SIG-M5 (cell line): ENCODE measurements at regions not wholly inside any gene's neighbourhood (a gene's known extent, or its start where the extent isn't known, plus 50 kb on each side); places are given as distances from the start of the nearest gene placed in this dataset.
A peak's percentile ranks its signal among the peaks of the same experiment; 100 is the strongest.
"Not testable (repeated sequence)": the region's sequence is repeated elsewhere in the genome, so short reads cannot be mapped to it uniquely, and the experiment has no call there.

Source experiments
- DNase-seq: peaks from one replicate; lab custom pipeline; 2025; lab: John Stamatoyannopoulos, UW

DNA sequence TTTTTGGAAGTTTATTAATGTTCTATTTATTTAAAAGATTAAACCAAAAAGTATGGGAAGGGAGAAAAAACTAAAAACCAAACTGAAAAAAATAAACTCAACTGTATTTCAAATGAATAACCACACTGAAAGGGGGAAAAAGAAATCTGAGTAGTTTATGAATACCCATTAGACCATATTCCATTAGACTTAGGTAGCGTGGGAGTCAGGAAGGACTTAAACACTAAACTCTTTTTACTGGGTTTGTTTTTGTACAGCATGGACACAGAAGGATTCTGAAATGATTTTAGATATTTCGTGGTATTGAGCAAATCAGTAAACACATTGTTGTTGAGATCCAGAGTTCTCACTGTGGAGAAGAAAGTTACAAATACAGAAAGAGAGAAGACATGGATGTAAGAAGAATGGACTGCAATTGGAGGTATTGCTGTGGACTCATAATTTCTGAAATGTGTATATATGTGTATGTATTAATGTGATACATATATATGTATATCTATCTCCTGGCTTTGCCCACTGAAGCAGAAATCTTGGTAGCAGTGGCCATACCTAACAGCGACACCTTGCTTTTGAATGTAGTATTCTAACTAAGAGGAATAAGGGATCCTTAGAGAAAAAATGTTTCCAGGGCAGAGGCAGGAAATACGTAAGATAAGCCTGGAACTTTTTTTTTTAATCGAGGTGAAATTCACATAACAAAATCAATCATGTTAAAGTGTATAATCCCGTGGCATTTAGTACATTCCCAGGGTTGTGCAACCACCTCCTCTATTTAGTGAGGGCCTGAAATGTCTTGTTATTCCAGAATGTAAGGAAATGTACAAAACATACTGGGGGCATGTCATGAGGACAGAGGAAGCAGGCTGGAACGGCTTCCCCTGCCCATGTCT is 228.8 kb downstream of the SMARCA2 start:
- no peak for DNase-seq

DNA sequence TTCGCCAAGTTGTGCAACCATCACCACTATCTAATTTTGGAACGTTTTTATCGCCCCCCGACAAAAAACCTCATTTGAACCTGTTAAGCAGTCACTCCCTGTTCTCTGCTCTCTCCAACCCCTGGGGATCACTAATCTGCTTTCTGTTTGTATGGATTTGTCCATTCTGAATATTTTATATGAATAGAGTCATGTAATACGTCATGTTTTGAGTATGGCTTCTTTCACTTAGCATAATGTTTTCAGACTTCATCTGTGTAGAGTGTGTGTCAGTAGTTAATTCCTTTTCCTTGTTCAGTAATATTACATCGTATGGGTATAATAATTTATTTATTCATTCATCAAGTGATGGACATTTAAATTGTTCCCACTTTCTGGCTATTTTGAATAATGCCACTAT is 232.2 kb downstream of the SMARCA2 start:
- DNase-seq = no peak

DNA sequence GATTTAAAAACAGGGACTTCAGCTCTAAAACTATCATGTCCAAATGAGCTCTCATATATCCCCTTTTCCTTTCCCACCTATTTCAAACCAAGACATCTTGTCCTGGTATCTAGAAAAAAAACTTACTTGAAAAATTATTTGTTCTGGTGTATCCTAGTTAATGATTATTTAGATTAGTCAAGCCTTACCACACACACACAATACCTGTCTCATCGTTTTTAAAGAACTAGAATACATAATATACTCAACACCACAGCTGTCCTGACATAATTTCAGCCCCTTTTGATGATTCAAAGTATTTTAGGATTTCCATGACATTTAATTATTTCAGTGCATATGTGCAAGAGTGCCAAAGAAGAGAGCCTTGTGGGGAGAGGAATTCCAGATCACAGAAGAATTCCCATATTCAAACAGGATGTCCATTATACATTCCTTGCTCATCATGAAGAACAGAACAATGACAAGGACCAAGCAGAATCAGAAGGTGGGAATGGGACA is 233.7 kb downstream of the SMARCA2 start:
- DNase-seq = no peak

DNA sequence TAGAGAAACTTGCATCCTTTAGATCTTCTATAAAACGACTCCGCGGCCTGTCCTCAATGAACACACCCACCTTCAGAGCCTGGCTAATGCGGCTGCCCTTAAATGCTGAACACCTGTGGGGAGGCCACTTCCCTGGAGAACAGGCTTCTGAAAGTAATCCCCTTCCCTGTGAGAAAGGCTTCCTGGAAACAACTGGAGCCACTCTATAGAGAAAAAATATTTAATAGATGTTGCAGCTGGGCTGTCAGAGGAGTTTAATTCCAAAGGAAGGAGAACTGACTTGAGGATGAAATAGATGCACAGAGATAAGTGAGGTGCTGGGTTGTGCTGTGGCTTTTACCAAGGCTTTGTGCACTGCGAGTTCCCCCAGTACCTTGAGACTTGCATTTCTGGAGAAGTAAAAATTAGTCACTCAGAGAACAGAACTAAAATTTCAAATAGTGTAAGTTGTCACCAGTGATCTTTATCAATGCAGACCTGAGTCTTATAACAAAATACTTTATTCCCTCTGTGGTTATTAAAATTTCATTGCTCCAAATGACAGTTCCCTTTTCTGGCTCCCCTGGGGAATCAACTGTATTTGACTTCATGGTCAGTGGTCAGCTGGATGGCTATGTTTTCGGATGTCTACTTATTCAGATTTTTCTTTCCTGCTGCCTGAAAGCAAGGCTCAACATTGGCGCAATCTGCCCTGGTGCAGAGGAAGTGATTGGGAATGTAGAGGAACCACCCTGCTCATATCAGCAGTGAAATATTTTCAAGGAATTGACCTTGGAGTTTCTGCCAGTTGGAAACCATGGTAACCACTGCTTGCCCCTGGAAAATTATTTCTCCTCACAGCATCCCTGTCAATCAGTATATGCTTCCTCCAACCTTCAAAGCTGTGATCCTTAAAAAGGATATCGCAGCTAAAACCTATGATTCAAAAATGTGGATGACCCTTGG is 238.8 kb downstream of the SMARCA2 start:
- no peak for DNase-seq

DNA sequence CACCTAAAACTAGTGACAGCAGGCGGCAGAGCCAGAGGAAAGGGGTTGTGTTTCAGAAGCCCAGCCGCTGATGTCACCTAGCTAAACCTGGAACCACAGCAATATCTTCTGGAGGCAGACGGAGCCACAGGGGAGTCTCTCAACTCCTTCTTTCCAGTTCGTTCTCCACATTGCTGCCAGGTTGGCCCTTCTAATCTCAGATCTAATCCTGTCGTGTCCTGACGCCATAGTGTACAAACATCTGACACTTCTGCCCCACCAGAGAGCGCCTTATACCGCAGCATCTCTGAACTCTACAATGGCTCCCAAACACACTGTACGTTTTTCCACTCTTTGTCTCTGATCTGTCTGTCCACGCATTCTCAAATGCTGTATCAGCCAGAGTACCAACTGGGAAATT is 240.0 kb downstream of the SMARCA2 start:
- no peak for DNase-seq

DNA sequence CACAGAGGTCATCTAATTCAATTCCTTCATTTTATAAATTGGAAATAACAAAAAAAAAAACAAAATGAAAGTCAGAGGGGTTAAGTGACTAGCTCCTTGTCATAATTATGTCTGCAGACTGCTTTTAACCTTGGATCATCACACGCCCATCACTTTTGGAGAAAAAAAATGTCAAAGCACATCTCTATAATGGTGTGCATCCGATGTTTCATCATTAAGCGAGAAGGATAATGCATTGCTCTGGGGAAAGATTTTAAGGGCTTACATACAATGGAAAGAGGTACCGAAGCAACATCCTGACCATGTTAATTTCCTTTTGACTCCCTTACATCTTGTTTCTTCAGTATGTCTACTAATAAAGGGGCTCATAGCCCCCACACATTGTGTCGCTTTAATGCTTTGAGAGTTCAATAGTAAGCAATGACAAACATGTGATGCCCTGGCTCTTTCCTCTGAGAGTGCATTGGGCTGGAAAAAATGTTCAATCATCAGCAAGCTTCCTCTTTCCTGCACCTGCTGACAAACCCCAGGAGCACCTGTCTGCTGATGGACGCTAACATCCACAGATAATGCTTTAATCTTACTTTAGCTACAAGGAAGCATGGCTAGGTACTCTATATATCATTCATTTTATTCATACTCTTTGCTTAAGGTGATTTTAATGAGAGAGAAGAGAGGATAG is 242.2 kb downstream of the SMARCA2 start:
- DNase-seq = no peak

DNA sequence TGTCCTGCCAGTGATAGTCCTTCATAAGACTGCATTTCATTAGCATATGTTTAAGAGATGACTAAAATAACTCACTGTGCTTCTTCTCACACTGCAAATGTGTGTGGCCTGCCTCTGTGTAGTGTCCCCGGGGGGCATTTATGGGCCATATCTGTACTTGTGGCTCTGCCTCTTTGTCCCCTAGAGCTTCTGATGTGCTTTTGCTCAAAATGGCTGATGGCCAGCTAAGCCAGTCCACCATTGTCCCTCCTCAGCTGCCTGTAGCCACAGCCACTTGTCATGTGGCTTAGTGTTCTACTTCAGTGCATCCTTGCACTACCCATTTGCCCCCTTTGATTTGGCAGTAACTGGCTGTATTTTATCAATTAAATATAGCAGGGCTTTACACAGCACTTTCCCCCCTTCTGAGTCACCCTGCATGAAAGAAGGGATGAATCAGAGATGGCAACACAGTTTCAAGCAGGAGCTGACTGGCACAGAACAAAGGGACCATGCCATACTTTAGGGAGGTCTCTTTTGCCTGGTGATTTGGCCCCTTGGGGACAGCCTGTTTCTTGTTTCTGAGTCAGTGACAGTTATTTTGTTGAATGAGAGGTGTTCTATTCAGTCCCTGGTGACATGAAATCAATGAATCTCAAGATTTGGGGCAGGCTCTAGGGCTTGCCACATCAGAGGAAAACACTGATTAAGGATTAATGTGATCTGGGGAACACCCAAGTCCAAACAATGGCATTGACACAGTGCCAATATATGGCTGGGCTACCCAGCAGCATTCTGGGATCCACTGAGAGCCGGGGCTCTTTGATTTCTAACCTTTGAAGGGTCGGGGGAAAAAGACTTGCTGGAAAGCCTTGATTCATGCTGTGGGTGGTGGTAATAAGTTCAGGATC is 245.5 kb downstream of the SMARCA2 start:
- no peak for DNase-seq

DNA sequence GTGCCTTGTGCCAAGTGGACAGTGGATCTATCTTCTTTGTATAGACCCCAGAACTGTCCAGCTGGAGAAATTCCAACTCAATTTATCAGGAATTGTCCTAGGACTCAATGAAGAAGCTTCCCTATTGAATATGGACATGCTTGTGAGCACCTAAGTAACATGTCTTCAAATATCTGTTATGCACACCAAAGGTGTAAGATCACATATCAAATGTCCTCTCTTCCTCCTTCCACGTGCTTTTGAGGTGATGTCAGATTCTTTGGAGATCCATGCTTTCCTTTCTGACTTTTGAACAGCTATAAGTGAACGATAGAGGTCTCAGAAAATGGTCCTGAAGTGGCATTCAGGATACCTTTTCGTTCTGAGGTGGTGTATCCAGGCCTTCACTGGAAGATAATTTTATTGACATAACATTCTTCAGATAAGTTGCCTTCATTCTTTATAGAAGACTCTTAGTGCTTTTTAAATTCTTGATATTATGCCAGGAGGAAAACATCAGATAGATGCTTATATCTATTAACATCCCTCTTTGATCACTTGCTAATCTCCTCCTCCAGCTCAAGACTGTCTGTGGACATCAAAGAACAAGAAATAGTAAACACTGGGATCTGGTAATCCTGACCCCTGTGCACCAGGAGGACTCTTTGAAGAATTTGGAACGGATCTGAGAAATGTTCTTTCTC is 246.4 kb downstream of the SMARCA2 start:
- DNase-seq = no peak

DNA sequence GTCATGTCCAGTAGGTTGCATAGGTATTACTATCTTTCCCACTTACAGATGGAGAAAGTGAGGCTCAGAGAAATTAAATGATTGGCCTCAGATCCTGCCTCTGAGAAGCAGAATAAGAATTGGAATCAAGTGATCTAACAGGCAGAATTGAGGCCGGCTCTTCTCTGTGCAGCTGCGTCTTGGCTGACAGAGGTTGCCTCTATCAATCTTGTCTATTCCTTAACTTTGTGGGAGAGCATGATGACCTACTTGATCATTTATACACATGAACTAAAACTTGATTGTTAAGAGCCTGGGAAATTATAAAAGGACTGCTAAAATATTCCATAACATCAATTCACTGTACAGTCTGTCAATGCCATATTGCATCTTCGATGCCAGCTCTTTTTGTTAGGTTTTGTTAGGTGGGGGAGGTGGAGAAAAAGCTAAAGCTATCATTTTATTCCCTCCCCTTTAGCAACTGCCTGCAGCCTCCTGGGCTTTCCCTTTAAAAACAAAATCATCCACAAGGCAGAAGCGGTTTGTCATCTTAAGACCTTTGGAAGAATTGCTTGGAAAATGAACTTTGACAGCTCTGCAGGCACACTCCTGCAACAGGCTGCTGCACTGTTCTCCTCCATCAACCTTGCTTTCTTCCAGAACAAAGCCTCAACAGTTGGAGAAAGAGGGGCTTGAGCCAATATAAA is 247.4 kb downstream of the SMARCA2 start:
- DNase-seq = no peak

DNA sequence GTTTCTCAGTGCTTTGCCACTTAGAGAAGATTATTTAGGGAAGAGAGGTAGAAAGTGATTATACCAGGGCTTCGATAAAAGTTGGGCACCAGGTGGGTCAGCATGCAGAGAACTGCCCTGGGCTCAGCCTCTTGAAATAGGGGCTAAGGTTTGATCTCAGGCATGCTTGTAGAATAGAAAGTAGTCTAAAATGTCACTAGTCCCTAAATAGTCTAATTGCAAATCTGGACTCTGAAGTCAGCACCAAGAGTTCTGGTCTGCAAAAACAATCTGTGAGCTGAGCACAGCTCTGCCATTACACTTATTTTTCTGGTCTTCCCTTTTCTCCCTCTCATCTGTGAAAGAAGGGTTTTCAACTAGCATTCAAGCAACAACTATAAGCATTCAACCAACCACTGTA is 248.0 kb downstream of the SMARCA2 start:
- DNase-seq = no peak

DNA sequence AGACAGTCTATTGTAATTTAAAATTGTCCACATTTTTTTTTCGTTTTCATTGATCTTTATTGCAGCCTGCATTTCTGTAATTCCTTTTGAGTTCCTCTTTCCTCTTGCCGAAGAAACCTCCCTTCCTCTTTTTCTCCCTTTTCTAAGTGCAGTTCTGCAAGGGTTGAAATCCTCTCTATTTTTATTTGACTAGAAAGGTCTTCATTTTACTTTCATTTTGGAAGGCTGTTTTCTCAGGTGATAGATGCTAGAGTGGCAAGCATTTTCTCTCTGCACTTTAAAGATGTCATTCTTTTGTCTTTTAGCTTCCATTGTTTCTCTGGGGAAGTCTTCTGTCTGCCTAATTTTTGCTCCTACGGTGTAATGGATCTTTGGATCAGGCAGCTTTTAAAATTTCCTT is 248.5 kb downstream of the SMARCA2 start:
- peak; percentile 48 for DNase-seq

DNA sequence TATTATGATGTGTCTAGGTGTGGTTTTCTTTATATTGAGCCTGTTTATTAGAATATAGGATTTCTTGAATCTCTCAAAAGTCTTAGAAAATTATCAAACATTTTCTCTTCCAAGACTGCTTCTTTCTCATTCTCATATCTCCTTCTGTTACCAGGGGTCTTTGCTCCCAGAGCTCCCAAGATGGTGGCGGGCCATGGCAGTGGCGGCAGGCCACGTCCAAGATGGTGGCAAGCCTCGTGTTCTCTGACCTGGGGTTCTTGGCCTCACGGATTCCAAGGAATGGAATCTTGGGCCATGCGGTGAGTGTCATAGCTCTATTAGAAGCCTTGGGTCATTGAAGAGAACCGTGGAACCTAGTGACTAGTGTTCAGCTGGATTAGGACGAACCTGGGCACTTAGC is 248.9 kb downstream of the SMARCA2 start:
- no peak for DNase-seq

DNA sequence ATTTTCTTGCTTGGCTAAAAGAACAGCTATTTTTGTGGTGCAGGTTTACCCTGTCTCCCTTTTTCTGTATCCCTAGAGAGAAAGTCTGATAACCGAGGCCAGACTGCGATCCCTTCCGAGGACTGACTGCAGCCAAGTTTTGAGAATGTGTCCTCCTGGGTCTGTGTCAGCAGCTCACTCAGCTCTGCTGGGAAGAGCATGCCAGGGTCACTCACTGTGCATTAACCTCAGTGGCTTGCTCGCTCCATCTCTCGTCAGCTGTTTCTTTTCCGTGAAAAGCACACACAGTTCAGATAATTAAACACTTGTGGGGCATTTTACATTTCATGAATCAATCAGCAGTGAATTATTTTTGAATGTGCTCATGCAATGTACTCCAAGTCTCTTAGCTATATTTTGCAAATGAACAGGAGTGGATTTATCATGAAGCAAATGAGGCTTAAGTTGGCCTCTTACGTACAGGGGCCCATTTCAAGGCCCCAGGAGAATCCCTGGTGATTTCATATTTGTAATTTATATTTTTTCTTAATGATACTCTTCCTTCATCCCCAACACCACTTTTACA is 252.1 kb downstream of the SMARCA2 start:
- no peak for DNase-seq

DNA sequence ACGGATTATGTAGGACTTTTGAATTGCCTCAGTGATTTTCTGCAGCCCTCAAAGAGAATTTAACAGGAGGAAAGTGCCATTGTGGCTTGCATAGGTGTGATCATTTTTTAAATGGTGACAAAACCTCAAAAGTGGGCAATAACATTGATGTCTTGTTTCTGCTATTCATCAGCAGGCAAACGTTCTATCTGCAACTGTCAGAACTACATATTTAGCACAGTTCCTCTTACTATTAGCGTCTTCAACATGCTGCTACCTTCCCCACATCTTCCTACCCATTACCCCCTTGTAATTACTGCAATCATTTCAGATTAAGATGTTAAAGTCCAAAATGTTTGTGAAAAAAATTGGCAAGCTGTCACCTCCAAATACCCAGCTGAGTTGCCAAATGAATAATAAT is 254.6 kb downstream of the SMARCA2 start:
- no peak for DNase-seq

DNA sequence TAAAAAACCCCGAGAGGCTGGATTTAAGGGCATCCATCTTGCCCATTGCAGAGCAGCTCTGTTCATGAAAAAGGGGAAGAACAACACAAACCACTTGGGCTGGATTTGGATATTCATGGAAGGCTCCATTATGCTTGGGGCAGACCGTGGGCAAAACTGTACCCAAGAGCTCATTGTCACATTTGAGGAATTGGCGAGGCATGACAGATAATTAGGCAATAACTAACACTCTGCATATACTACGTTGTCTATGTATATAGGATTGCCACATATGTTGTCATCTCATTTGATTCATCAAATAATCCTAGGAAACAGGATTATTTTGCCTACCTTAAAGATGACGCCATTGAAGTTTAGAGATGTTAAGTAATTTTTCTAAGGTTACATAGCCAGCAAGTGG is 255.4 kb downstream of the SMARCA2 start:
- DNase-seq = no peak

DNA sequence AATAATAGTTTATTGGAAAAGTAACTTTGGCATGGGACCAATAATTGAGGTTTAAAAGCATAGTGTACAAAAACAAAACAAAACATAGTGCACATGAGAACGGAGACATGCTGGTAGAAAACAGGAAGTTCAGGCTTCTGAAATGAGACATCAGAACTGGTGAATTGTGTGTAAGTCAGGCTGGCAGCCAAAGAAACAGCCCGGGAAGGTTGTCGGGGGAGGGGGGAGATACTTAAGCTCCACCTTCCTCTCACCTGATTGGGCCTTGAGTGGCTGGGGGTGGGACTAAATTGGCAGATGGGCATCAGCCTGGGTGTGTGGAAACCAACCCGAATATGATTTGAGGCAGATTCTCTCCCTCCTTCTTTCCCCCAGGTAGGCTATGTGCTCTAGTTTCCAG is 256.3 kb downstream of the SMARCA2 start:
- no peak for DNase-seq

DNA sequence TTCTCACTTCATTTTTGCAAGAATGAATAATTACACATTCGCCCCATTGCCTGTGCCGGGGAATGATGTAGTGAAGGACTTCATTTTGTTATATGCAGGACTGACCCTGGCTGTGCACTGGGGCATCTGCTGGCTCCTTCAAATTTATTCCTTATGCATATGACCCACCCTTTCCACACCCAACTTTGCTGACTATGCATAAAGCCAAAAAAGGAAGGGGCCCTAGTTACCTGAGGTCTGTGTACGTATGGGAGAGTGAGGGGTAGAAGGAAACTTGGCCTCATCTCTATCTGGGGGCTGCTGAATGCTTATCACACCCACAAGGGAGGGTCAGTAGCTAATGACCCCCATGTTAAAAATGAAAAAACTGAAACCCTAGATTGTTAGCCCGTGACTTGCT is 259.6 kb downstream of the SMARCA2 start:
- DNase-seq = no peak

DNA sequence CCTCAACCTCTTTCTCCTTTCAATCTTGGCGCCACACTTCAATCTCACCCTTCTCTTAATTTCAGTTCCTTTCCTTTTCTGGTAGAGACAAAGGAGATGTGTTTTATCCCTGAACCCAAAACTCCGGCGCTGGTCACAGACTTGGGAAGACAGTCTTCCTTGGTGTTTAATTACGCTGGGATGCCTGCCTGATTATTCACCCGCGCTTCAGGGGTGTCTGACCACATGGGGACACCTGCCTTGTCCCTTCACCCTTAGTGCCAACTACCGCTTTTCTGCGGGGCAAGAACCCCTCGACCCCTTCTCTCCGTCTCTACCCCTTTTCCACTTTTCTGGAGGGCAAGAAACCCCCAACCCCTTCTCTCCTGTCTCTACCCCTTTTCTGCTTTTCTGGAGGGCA is 261.1 kb downstream of the SMARCA2 start:
- no peak for DNase-seq

DNA sequence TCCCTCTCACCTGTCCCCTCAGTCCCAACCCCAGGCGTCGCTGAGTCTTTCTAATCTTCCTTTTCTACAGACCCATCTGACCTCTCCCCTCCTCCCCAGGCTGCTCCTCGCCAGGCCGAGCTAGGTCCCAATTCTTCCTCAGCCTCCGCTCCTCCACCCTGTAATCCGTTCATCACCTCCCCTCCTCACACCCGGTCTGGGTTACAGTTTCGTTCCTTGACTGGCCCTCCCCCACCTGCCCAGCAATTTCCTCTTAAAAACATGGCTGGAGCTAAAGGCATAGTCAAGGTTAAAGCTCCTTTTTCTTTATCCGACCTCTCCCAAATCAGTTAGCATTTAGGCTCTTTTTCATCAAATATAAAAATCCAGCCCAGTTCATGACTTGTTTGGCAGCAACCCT is 262.0 kb downstream of the SMARCA2 start:
- DNase-seq = not testable (repeated sequence)

DNA sequence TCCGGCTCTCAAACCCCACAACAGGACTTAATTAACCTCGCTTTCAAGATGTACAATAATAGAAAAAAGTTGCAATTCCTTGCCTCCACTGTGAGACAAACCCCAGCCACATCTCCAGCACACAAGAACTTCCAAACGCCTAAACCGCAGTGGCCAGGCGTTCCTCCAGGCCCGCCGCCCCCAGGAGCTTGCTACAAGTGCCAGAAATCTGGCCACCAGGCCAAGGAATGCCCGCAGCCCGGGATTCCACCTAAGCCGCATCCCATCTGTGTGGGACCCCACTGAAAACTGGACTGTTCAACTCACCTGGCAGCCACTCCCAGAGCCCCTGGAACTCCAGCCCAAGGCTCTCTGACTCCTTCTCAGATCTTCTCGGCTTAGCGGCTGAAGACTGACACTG is 262.5 kb downstream of the SMARCA2 start:
- not testable (repeated sequence) for DNase-seq
